ENCODE measurements at regions not wholly inside any gene's neighbourhood (a gene's known extent, or its start where the extent isn't known, plus 50 kb on each side); places are given as distances from the start of the nearest gene placed in this dataset.

- H3K27ac ChIP-seq = no peak overlapping the region
- WGBS, 3 donors = 92 to 100% (median 93%) methylated on average over 1 of the region's 1 CpG
- H3K36me3 ChIP-seq (ENCODE audit: insufficient read depth in 1 of 2, low read depth in 1 of 2) = no peaks in the 10 kb centered on the region
- no peaks in the 10 kb centered on the region for H3K27me3 ChIP-seq (ENCODE audit: insufficient read depth in 3 of 3, low read length in 2 of 3)
- ATAC-seq (no peak), DNase-seq (no peak)
- no peaks in the 10 kb centered on the region for H3K9me3 ChIP-seq
- no peak overlapping the region for H3K4me3 ChIP-seq
- H3K4me1 ChIP-seq = peaks cover 30% of the 10 kb centered on the region
- intact Hi-C loops (cut with DNase I) = no loop called here
- TF ChIP-seq, protein P1, sequence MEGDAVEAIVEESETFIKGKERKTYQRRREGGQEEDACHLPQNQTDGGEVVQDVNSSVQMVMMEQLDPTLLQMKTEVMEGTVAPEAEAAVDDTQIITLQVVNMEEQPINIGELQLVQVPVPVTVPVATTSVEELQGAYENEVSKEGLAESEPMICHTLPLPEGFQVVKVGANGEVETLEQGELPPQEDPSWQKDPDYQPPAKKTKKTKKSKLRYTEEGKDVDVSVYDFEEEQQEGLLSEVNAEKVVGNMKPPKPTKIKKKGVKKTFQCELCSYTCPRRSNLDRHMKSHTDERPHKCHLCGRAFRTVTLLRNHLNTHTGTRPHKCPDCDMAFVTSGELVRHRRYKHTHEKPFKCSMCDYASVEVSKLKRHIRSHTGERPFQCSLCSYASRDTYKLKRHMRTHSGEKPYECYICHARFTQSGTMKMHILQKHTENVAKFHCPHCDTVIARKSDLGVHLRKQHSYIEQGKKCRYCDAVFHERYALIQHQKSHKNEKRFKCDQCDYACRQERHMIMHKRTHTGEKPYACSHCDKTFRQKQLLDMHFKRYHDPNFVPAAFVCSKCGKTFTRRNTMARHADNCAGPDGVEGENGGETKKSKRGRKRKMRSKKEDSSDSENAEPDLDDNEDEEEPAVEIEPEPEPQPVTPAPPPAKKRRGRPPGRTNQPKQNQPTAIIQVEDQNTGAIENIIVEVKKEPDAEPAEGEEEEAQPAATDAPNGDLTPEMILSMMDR (IDR thresholded peaks at IDR 0.05) = no peak
Measured at GRCh38 chr6:43997345-43997677, 129.9 kb downstream of the MRPL14 start.

DNA sequence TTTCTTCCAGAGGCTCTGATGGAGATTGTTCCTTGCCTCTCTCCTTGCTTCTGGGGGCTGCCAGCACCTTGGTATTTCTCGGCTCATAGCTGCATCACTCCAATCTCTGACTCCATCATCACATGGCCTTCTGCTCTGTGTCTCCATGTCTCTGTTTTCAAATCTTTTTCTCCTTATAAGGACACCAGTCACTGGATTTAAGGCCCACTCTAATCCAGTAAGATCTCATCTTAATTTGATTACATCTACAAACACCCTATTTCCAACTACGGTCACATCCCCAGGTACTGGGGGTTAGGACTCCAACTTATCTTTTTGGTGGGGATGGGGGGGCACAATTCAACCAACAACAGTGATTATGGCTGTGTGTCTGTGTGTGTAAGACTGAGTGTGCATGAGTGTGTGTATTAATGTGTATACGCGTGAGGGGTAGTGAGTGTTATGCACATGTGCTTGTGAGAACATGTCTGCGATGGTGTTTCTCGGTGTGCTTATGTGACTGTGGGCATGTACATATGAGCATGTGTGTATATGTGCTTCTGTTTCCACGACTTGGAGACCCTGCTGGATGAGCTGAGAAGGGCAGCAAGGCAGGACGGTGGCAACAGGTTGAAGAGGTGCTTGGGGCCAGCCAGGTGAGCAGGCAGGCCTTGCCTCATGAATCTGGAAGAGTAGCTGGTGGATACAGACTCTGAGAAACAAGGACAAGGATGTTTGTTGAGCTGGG lies 130.5 kb downstream of the MRPL14 start:
- peaks cover 30% of the 10 kb centered on the region for H3K4me1 ChIP-seq
- intact Hi-C loops (cut with DNase I) = no loop called here
- H3K27ac ChIP-seq = no peak overlapping the region
- ATAC-seq (no peak), DNase-seq (peak in 1 of 2 donors; percentile 8)
- no peak overlapping the region for H3K4me3 ChIP-seq
- no peaks in the 10 kb centered on the region for H3K27me3 ChIP-seq (ENCODE audit: insufficient read depth in 3 of 3, low read length in 2 of 3)
- no peaks in the 10 kb centered on the region for H3K36me3 ChIP-seq (ENCODE audit: insufficient read depth in 1 of 2, low read depth in 1 of 2)
- TF ChIP-seq, protein P1 (IDR thresholded peaks at IDR 0.05) = no peak
- H3K9me3 ChIP-seq = no peaks in the 10 kb centered on the region
- WGBS, 3 donors = 89 to 93% (median 92%) methylated on average over 8 of the region's 8 CpGs

- Histone ChIP-seq H3K4me1 (peaks cover 44% of the 10 kb centered on the region), H3K27me3 (ENCODE audit: insufficient read depth in 3 of 3, low read length in 2 of 3) (no peaks in the 10 kb centered on the region), H3K27ac (peak overlapping the region; percentile 94), H3K9me3 (no peaks in the 10 kb centered on the region), H3K36me3 (ENCODE audit: insufficient read depth in 1 of 2, low read depth in 1 of 2) (no peaks in the 10 kb centered on the region), H3K4me3 (no peak overlapping the region)
- intact Hi-C loops (cut with DNase I) = no loop called here
- ATAC-seq (no peak), DNase-seq (no peak)
- TF ChIP-seq, protein P1 (IDR thresholded peaks at IDR 0.05) = no peak
- 88 to 97% (median 92%) methylated on average over 3 of the region's 3 CpGs for WGBS, 3 donors
Measured at GRCh38 chr6:43995137-43995536, 132.1 kb downstream of the MRPL14 start.

DNA sequence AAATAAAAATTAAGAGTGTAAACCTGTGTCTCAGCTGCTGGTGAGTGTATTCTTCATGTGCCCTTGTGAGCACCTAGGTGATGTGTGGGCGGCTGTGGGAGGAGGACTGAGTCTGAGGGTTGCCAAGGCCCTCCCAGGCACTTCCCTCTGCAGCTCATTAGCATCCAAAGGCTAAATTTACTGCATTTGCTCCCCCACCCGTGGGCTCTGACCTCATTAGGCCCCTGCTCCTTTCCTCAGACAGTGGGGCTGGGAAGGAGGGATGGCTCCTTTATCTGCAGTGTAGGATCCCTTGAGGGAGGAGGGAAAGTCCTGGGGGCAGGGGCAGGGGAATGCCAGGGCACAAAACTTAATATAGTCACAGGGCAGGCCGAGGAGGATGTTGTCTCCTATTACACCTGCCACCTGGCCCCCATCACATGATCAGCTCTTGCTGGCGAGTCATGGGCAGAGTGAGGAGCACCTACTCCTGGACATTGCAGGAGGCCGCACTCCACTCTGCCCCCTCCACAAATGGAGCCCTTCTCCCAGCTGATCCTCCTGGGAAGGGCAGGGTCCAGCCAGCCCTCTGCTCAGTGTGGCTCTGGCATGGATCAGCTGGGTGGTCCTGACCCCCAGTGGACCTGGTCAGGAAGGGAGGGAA lies 133.2 kb downstream of the MRPL14 start:
- DNase-seq (peak; percentile 46 to 70), ATAC-seq (peak; percentile 30 to 62 (median 36))
- no peaks in the 10 kb centered on the region for H3K9me3 ChIP-seq
- peak overlapping the region; percentile 6 for H3K4me3 ChIP-seq
- intact Hi-C loops (cut with DNase I) = loop anchor here (5.0 kb wide), 1 partner anchor 222 kb away; the partner anchor contains the start of gene VEGFA (in 2 of the 2)
- H3K27me3 ChIP-seq (ENCODE audit: insufficient read depth in 3 of 3, low read length in 2 of 3) = no peaks in the 10 kb centered on the region
- TF ChIP-seq, protein P1 (IDR thresholded peaks at IDR 0.05) = no peak
- no peaks in the 10 kb centered on the region for H3K36me3 ChIP-seq (ENCODE audit: insufficient read depth in 1 of 2, low read depth in 1 of 2)
- WGBS, 3 donors = 20 to 50% (median 32%) methylated on average over 4 to 5 of the region's 5 CpGs
- H3K27ac ChIP-seq = peak overlapping the region; percentile 94
- H3K4me1 ChIP-seq = peaks cover 53% of the 10 kb centered on the region
